GM12878 (cell line): ENCODE measurements at regions not wholly inside any gene's neighbourhood (a gene's known extent, or its start where the extent isn't known, plus 50 kb on each side); places are given as distances from the start of the nearest gene placed in this dataset.

Experiments
- ATAC-seq: fragments of 200-7000 bp; cut with Tn5 transposase; 3 replicates; pipeline ENCODE4 v1.9.1; 2020; ENCODE audit warnings: mild to moderate bottlenecking, moderate library complexity
- BruUV-seq: library from RNA; stranded (reverse); fragments of 400-500 nt; replicated peaks from 2 replicates; lab custom pipeline; 2021; lab: Mats Ljungman, UMichigan
- CTCF ChIA-PET: fragments of 300-600 bp; sonication (Branson Sonifier 250); formaldehyde crosslinking; extraction: SDS; loops from one replicate; lab custom pipeline; 2021; ENCODE audit warnings: inconsistent platforms; lab: Yijun Ruan, JAX
- POLR2A ChIA-PET: fragments of 350-600 bp; formaldehyde crosslinking; extraction: SDS; loops from one replicate; lab custom pipeline; 2021; ENCODE audit warnings: inconsistent platforms; lab: Charles Lee
- RAD21 ChIA-PET: fragments of 300-600 bp; sonication (Branson Sonifier 250); formaldehyde crosslinking; loops from one replicate; lab custom pipeline; 2023; ENCODE audit warnings: antibody characterized with exemption; ENCODE audit not compliant: unreplicated experiment; lab: Charles Lee
- SMC1A ChIA-PET: fragments of 300-600 bp; sonication (Branson Sonifier 250); formaldehyde crosslinking; loops from one replicate; lab custom pipeline; 2023; ENCODE audit not compliant: unreplicated experiment, uncharacterized antibody; lab: Charles Lee
- DNase-seq: peaks from one replicate; pipeline ENCODE4 v3.0.0-alpha.2; 2011; ENCODE audit warnings: low read depth, low spot score
- FAIRE-seq: peaks from 3 replicates; lab custom pipeline; 2011; peaks lifted over from hg19 to GRCh38; lab: Jason Lieb, UNC
- H2AFZ ChIP-seq: 2 replicates; pipeline ENCODE4 v1.6.0; 2011; ENCODE audit warnings: low read depth, low read length, control low read depth; ENCODE audit not compliant: control insufficient read depth
- H3K27ac ChIP-seq: 2 replicates; pipeline ENCODE4 v1.5.1; 2011; ENCODE audit warnings: control low read depth; ENCODE audit not compliant: control insufficient read depth, insufficient read depth
- H3K27me3 ChIP-seq, 2 experiments: replicated peaks in 1 of 2; 2 replicates each; pipeline versions ENCODE4 v1.6.0 to v1.6.1; 2011; ENCODE audit warnings: low read length in 1 of 2; ENCODE audit not compliant: control insufficient read depth in 2 of 2, insufficient read depth in 2 of 2
- H3K36me3 ChIP-seq, 2 experiments: 2 replicates each; pipeline ENCODE4 v1.5.1; 2011; ENCODE audit warnings: low read length in 1 of 2; ENCODE audit not compliant: control insufficient read depth in 2 of 2, insufficient read depth in 2 of 2
- H3K4me1 ChIP-seq: 2 replicates; pipeline ENCODE4 v1.6.1; 2011; ENCODE audit warnings: mild to moderate bottlenecking, low read length, moderate library complexity, mixed read lengths; ENCODE audit not compliant: control insufficient read depth, insufficient read depth
- H3K4me2 ChIP-seq: 2 replicates; pipeline ENCODE4 v1.6.0; 2011; ENCODE audit warnings: control low read depth; ENCODE audit not compliant: control insufficient read depth, insufficient read depth
- H3K4me3 ChIP-seq: fragments of 200-600 bp; sonication (generic); 2 replicates; pipeline ENCODE4 v1.5.1; 2016
- H3K79me2 ChIP-seq: 2 replicates; pipeline ENCODE4 v1.6.0; 2011; ENCODE audit warnings: low read length; ENCODE audit not compliant: control insufficient read depth, insufficient read depth
- H3K9ac ChIP-seq: 2 replicates; pipeline ENCODE4 v1.8.0; 2011; ENCODE audit warnings: low read length, control low read depth, mixed read lengths; ENCODE audit not compliant: control insufficient read depth, insufficient read depth
- H3K9me3 ChIP-seq: replicated peaks from 3 replicates; pipeline ENCODE4 v1.5.1; 2011; ENCODE audit warnings: mild to moderate bottlenecking, low read length; ENCODE audit not compliant: control insufficient read depth, insufficient read depth
- H4K20me1 ChIP-seq: 2 replicates; pipeline ENCODE4 v1.6.0; 2011; ENCODE audit not compliant: control insufficient read depth, insufficient read depth
- BRCA1 ChIP-seq: IDR thresholded peaks from 2 replicates; pipeline ENCODE4 v1.6.1; 2011; ENCODE audit warnings: low read depth, low read length, improper control_type of control experiment
- CBX3 ChIP-seq: fragments of 200-600 bp; sonication (generic); IDR thresholded peaks from 2 replicates; pipeline ENCODE4 v1.6.1; 2016; ENCODE audit warnings: low read depth, borderline replicate concordance
- EGR1 ChIP-seq, 2 experiments: IDR thresholded peaks; 1 replicate in 1 of 2; 2 replicates in 1 of 2; pipeline ENCODE4 v1.6.1; 2011 to 2012; ENCODE audit warnings: low read depth in 2 of 2, low read length in 2 of 2, borderline replicate concordance in 1 of 2, mild to moderate bottlenecking in 1 of 2, moderate library complexity in 1 of 2
- ESRRA ChIP-seq: IDR thresholded peaks from 2 replicates; pipeline ENCODE4 v1.6.1; 2012; ENCODE audit warnings: mild to moderate bottlenecking, low read length, improper control_type of control experiment
- FOXM1 ChIP-seq: IDR thresholded peaks from 2 replicates; pipeline ENCODE4 v1.6.1; 2012; ENCODE audit warnings: low read depth, mild to moderate bottlenecking, inconsistent platforms, low read length, moderate library complexity
- HCFC1 ChIP-seq: fragments of 150-350 bp; IDR thresholded peaks from 2 replicates; pipeline ENCODE4 v1.6.1; 2014; ENCODE audit warnings: low read length
- KAT2A ChIP-seq: conservative IDR thresholded peaks from 2 replicates; pipeline ENCODE4 v1.6.1; 2011; ENCODE audit warnings: low read depth, low read length; ENCODE audit not compliant: control insufficient read depth
- MXI1 ChIP-seq: fragments of 150-350 bp; IDR thresholded peaks from 2 replicates; pipeline ENCODE4 v1.6.1; 2011; ENCODE audit warnings: low read depth, mild to moderate bottlenecking, inconsistent platforms, low read length, improper control_type of control experiment
- NFIC ChIP-seq: IDR thresholded peaks from 2 replicates; pipeline ENCODE4 v1.6.1; 2012; ENCODE audit warnings: low read depth, mild to moderate bottlenecking, inconsistent platforms, low read length, moderate library complexity
- POLR2A ChIP-seq: IDR thresholded peaks from 2 replicates; pipeline ENCODE4 v1.6.1; 2011; ENCODE audit warnings: low read depth, mild to moderate bottlenecking, low read length
- RBBP5 ChIP-seq: fragments of 200-600 bp; sonication (generic); conservative IDR thresholded peaks from 2 replicates; pipeline ENCODE4 v1.6.1; 2016
- SMC3 ChIP-seq: IDR thresholded peaks from 2 replicates; pipeline ENCODE4 v1.6.1; 2011; ENCODE audit warnings: low read length, improper control_type of control experiment, borderline replicate concordance
- SREBF2 ChIP-seq: IDR thresholded peaks from 2 replicates; pipeline ENCODE4 v1.6.1; 2012; ENCODE audit warnings: mild to moderate bottlenecking, low read length
- TARDBP ChIP-seq: IDR thresholded peaks from 2 replicates; pipeline ENCODE4 v1.6.1; 2016; ENCODE audit warnings: borderline replicate concordance
- ZBED1 ChIP-seq: IDR thresholded peaks from 2 replicates; pipeline ENCODE4 v1.6.1; 2016; ENCODE audit warnings: borderline replicate concordance
- ZNF592 ChIP-seq: fragments of 450-650 bp; IDR thresholded peaks from 2 replicates; pipeline ENCODE4 v1.6.1; 2017; ENCODE audit warnings: mild to moderate bottlenecking, moderate library complexity
- WGBS: methylation state at CpG from one replicate; pipeline ENCODE4 v1.1.6; 2016; ENCODE audit warnings: low lambda C conversion rate; ENCODE audit not compliant: insufficient replicate concordance, insufficient coverage; ENCODE audit errors: missing lambda C conversion rate; 5-methylcytosine and 5-hydroxymethylcytosine counted together
- in situ Hi-C: fragments of 300-500 bp; cut with MboI; formaldehyde crosslinking; loops from 9 replicates; pipeline ENCODE4 v1.14.3; 2018; ENCODE audit warnings: mixed read lengths
- intact Hi-C: fragments of 100-400 bp; cut with micrococcal nuclease; formaldehyde crosslinking; loops from one replicate; pipeline ENCODE4 v1.14.2; 2022; ENCODE audit not compliant: unreplicated experiment
- TF ChIP-seq, protein P1 (sequence below): fragments of 150-350 bp; IDR thresholded peaks from 2 replicates; pipeline ENCODE4 v1.6.1; 2016; ENCODE audit warnings: low read depth, low read length

- ChIA-PET RAD21 (no interaction called here), CTCF (no interaction called here), POLR2A (no interaction called here), SMC1A (no interaction called here)
- Histone ChIP-seq H3K79me2 (no peaks in the 10 kb centered on the region), H3K36me3 (no peaks in the 10 kb centered on the region), H3K27ac (no peak overlapping the region), H3K4me3 (no peak overlapping the region), H3K4me1 (no peaks in the 10 kb centered on the region), H3K9ac (no peak overlapping the region), H3K4me2 (no peak overlapping the region), H2AFZ (no peak overlapping the region), H4K20me1 (no peaks in the 10 kb centered on the region), H3K27me3 (peaks cover 0 to 2% of the 10 kb centered on the region in 2 experiments; a peak in 3 of 4 replicates), H3K9me3 (no peaks in the 10 kb centered on the region)
- no peak for DNase-seq
- intact Hi-C loops, result no loop called here
- in situ Hi-C loops, result no loop called here
- ATAC-seq, result no peak
- no peak for FAIRE-seq
- 33% methylated on average over 9 of the region's 9 CpGs for WGBS
- no TSS peak for BruUV-seq
- TF ChIP-seq KAT2A, result no peak
- TF ChIP-seq RBBP5, result no peak
- TF ChIP-seq TARDBP, result no peak
- no peak for TF ChIP-seq EGR1 (IDR thresholded peaks at IDR 0.05; ENCODE audit: borderline replicate concordance in 1 of 2, low read depth in 2 of 2, low read length in 2 of 2)
- no peak for TF ChIP-seq SREBF2
- TF ChIP-seq, protein P1, sequence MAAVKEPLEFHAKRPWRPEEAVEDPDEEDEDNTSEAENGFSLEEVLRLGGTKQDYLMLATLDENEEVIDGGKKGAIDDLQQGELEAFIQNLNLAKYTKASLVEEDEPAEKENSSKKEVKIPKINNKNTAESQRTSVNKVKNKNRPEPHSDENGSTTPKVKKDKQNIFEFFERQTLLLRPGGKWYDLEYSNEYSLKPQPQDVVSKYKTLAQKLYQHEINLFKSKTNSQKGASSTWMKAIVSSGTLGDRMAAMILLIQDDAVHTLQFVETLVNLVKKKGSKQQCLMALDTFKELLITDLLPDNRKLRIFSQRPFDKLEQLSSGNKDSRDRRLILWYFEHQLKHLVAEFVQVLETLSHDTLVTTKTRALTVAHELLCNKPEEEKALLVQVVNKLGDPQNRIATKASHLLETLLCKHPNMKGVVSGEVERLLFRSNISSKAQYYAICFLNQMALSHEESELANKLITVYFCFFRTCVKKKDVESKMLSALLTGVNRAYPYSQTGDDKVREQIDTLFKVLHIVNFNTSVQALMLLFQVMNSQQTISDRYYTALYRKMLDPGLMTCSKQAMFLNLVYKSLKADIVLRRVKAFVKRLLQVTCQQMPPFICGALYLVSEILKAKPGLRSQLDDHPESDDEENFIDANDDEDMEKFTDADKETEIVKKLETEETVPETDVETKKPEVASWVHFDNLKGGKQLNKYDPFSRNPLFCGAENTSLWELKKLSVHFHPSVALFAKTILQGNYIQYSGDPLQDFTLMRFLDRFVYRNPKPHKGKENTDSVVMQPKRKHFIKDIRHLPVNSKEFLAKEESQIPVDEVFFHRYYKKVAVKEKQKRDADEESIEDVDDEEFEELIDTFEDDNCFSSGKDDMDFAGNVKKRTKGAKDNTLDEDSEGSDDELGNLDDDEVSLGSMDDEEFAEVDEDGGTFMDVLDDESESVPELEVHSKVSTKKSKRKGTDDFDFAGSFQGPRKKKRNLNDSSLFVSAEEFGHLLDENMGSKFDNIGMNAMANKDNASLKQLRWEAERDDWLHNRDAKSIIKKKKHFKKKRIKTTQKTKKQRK, result no peak
- TF ChIP-seq POLR2A, result no peak
- no peak for TF ChIP-seq SMC3
- TF ChIP-seq BRCA1, result no peak
- no peak for TF ChIP-seq NFIC
- no peak for TF ChIP-seq ESRRA
- no peak for TF ChIP-seq HCFC1
- TF ChIP-seq MXI1, result no peak
- no peak for TF ChIP-seq ZBED1
- TF ChIP-seq FOXM1, result no peak
- no peak for TF ChIP-seq CBX3
- no peak for TF ChIP-seq ZNF592
These were observed 103.4 kb upstream of the SELENOK start for GRCh38 chr3:53994986-53995603.
